ENCODE measurements at regions not wholly inside any gene's neighbourhood (a gene's known extent, or its start where the extent isn't known, plus 50 kb on each side); places are given as distances from the start of the nearest gene placed in this dataset.

- H3K4me1 Mint-ChIP-seq: peaks cover 0 to under 1% of the 10 kb centered on the region in 2 donors
- no peak for DNase-seq
- peaks cover 0 to 6% (median 3%) of the 10 kb centered on the region in 6 donors for H3K9me3 Mint-ChIP-seq
- no peak overlapping the region for H3K4me3 Mint-ChIP-seq
- H3K36me3 Mint-ChIP-seq: no peaks in the 10 kb centered on the region
- no peak overlapping the region for H3K27ac Mint-ChIP-seq
- peaks cover 0 to 4% (median 3%) of the 10 kb centered on the region in 3 donors for H3K27me3 Mint-ChIP-seq (ENCODE audit: low read depth in 3 of 3)
Observed at GRCh38 chr4:15130441-15130840, 128.2 kb downstream of the CPEB2 start.

- peaks cover 0 to 4% (median 3%) of the 10 kb centered on the region in 3 donors for H3K27me3 Mint-ChIP-seq (ENCODE audit: low read depth in 3 of 3)
Observed at GRCh38 chr4:15131551-15131950, 129.3 kb downstream of the CPEB2 start.

GRCh38 chr4:15132739-15133138, 130.5 kb downstream of the CPEB2 start:
- Mint-ChIP-seq H3K9me3 (peaks cover 0 to 17% (median 5%) of the 10 kb centered on the region in 6 donors), H3K4me1 (no peaks in the 10 kb centered on the region), H3K36me3 (peaks cover 0 to under 1% (median 0%) of the 10 kb centered on the region in 3 donors), H3K27me3 (ENCODE audit: low read depth in 3 of 3) (peaks cover under 1 to 4% (median 3%) of the 10 kb centered on the region in 3 donors), H3K4me3 (no peak overlapping the region), H3K27ac (no peak overlapping the region)
- DNase-seq: no peak

More at GRCh38 chr4:15131551-15131950, 129.3 kb downstream of the CPEB2 start:
- Mint-ChIP-seq H3K27ac (no peak overlapping the region), H3K4me1 (no peaks in the 10 kb centered on the region), H3K36me3 (no peaks in the 10 kb centered on the region), H3K4me3 (no peak overlapping the region), H3K9me3 (peaks cover 0 to 12% (median 5%) of the 10 kb centered on the region in 6 donors)
- DNase-seq: no peak

GRCh38 chr4:15139599-15139998, 137.3 kb downstream of the CPEB2 start:
- Mint-ChIP-seq H3K36me3 (peaks cover 0 to 5% (median 0%) of the 10 kb centered on the region in 3 donors), H3K27me3 (ENCODE audit: low read depth in 3 of 3) (peaks cover 2 to 4% (median 4%) of the 10 kb centered on the region in 3 donors), H3K9me3 (peaks cover 0 to 16% (median 6%) of the 10 kb centered on the region in 6 donors), H3K27ac (no peak overlapping the region), H3K4me1 (no peaks in the 10 kb centered on the region), H3K4me3 (no peak overlapping the region)
- DNase-seq: no peak

- no peak for DNase-seq
- peaks cover 2% of the 10 kb centered on the region in 3 donors for H3K27me3 Mint-ChIP-seq (ENCODE audit: low read depth in 3 of 3)
- H3K36me3 Mint-ChIP-seq: peaks cover 0 to 5% (median 0%) of the 10 kb centered on the region in 3 donors
- H3K9me3 Mint-ChIP-seq: peaks cover 0 to 7% (median 0%) of the 10 kb centered on the region in 6 donors
- H3K4me1 Mint-ChIP-seq: no peaks in the 10 kb centered on the region
- no peak overlapping the region for H3K27ac Mint-ChIP-seq
- no peak overlapping the region for H3K4me3 Mint-ChIP-seq
Observed at GRCh38 chr4:15142201-15142600, 139.9 kb downstream of the CPEB2 start.

GRCh38 chr4:15143551-15143950, 141.3 kb downstream of the CPEB2 start:
- peaks cover 0 to 5% (median 2%) of the 10 kb centered on the region in 3 donors for H3K27me3 Mint-ChIP-seq (ENCODE audit: low read depth in 3 of 3)
- H3K4me1 Mint-ChIP-seq: no peaks in the 10 kb centered on the region
- no peak for DNase-seq
- peaks cover 0 to 2% (median 0%) of the 10 kb centered on the region in 6 donors for H3K9me3 Mint-ChIP-seq
- H3K4me3 Mint-ChIP-seq: no peak overlapping the region
- no peaks in the 10 kb centered on the region for H3K36me3 Mint-ChIP-seq
- no peak overlapping the region for H3K27ac Mint-ChIP-seq

GRCh38 chr4:15144249-15144966, 142.1 kb downstream of the CPEB2 start:
- no peak overlapping the region for H3K27ac Mint-ChIP-seq
- no peaks in the 10 kb centered on the region for H3K36me3 Mint-ChIP-seq
- no peak overlapping the region for H3K4me3 Mint-ChIP-seq
- peaks cover 0 to 5% (median 2%) of the 10 kb centered on the region in 3 donors for H3K27me3 Mint-ChIP-seq (ENCODE audit: low read depth in 3 of 3)
- no peaks in the 10 kb centered on the region for H3K4me1 Mint-ChIP-seq
- no peak for DNase-seq
- H3K9me3 Mint-ChIP-seq: peaks cover 0 to 2% (median 0%) of the 10 kb centered on the region in 6 donors

- peaks cover 0 to 5% (median 2%) of the 10 kb centered on the region in 3 donors for H3K27me3 Mint-ChIP-seq (ENCODE audit: low read depth in 3 of 3)
- no peak overlapping the region for H3K27ac Mint-ChIP-seq
- peaks cover 0 to 2% (median 0%) of the 10 kb centered on the region in 6 donors for H3K9me3 Mint-ChIP-seq
- no peak overlapping the region for H3K4me3 Mint-ChIP-seq
- no peak for DNase-seq
- H3K36me3 Mint-ChIP-seq: no peaks in the 10 kb centered on the region
- H3K4me1 Mint-ChIP-seq: no peaks in the 10 kb centered on the region
Observed at GRCh38 chr4:15144967-15145295, 142.7 kb downstream of the CPEB2 start.

GRCh38 chr4:15145709-15146108, 143.4 kb downstream of the CPEB2 start:
- H3K9me3 Mint-ChIP-seq: peaks cover 0 to 2% (median 0%) of the 10 kb centered on the region in 6 donors
- H3K4me3 Mint-ChIP-seq: no peak overlapping the region
- peaks cover under 1 to 5% (median 2%) of the 10 kb centered on the region in 3 donors for H3K27me3 Mint-ChIP-seq (ENCODE audit: low read depth in 3 of 3)
- no peak for DNase-seq
- no peaks in the 10 kb centered on the region for H3K4me1 Mint-ChIP-seq
- H3K27ac Mint-ChIP-seq: no peak overlapping the region
- no peaks in the 10 kb centered on the region for H3K36me3 Mint-ChIP-seq

- Mint-ChIP-seq H3K27me3 (ENCODE audit: low read depth in 3 of 3) (peaks cover 2 to 3% (median 3%) of the 10 kb centered on the region in 3 donors), H3K4me1 (no peaks in the 10 kb centered on the region), H3K9me3 (no peaks in the 10 kb centered on the region), H3K4me3 (no peak overlapping the region), H3K27ac (no peak overlapping the region), H3K36me3 (no peaks in the 10 kb centered on the region)
- no peak for DNase-seq
Observed at GRCh38 chr4:15147714-15148113, 145.4 kb downstream of the CPEB2 start.

GRCh38 chr4:15148199-15148598, 145.9 kb downstream of the CPEB2 start:
- no peaks in the 10 kb centered on the region for H3K9me3 Mint-ChIP-seq
- H3K36me3 Mint-ChIP-seq: no peaks in the 10 kb centered on the region
- DNase-seq: no peak
- H3K27me3 Mint-ChIP-seq (ENCODE audit: low read depth in 3 of 3): peaks cover 2 to 4% (median 3%) of the 10 kb centered on the region in 3 donors
- H3K4me1 Mint-ChIP-seq: no peaks in the 10 kb centered on the region
- no peak overlapping the region for H3K27ac Mint-ChIP-seq
- H3K4me3 Mint-ChIP-seq: no peak overlapping the region

GRCh38 chr4:15148691-15149090, 146.4 kb downstream of the CPEB2 start:
- H3K27ac Mint-ChIP-seq: no peak overlapping the region
- no peak overlapping the region for H3K4me3 Mint-ChIP-seq
- no peaks in the 10 kb centered on the region for H3K4me1 Mint-ChIP-seq
- H3K36me3 Mint-ChIP-seq: no peaks in the 10 kb centered on the region
- DNase-seq: no peak
- H3K9me3 Mint-ChIP-seq: no peaks in the 10 kb centered on the region
- H3K27me3 Mint-ChIP-seq (ENCODE audit: low read depth in 3 of 3): peaks cover 2 to 4% (median 3%) of the 10 kb centered on the region in 3 donors

GRCh38 chr4:15149234-15149838, 147.1 kb downstream of the CPEB2 start:
- peaks cover 0 to under 1% (median 0%) of the 10 kb centered on the region in 6 donors for H3K9me3 Mint-ChIP-seq
- H3K36me3 Mint-ChIP-seq: no peaks in the 10 kb centered on the region
- H3K27me3 Mint-ChIP-seq (ENCODE audit: low read depth in 3 of 3): peaks cover 2 to 4% (median 3%) of the 10 kb centered on the region in 3 donors
- DNase-seq: no peak
- no peak overlapping the region for H3K27ac Mint-ChIP-seq
- no peaks in the 10 kb centered on the region for H3K4me1 Mint-ChIP-seq
- H3K4me3 Mint-ChIP-seq: no peak overlapping the region

- Mint-ChIP-seq H3K4me3 (no peak overlapping the region), H3K27me3 (ENCODE audit: low read depth in 3 of 3) (peaks cover 2 to 6% (median 3%) of the 10 kb centered on the region in 3 donors), H3K9me3 (peaks cover 0 to 5% (median 0%) of the 10 kb centered on the region in 6 donors), H3K27ac (peak overlapping the region in 1 of 6 donors; percentile 26), H3K4me1 (no peaks in the 10 kb centered on the region), H3K36me3 (no peaks in the 10 kb centered on the region)
- DNase-seq: no peak
Observed at GRCh38 chr4:15149839-15150592, 147.7 kb downstream of the CPEB2 start.
